Brain microvascular endothelial cell (primary cell): ENCODE measurements at regions not wholly inside any gene's neighbourhood (a gene's known extent, or its start where the extent isn't known, plus 50 kb on each side); places are given as distances from the start of the nearest gene placed in this dataset.
"Not testable (repeated sequence)": the region's sequence is repeated elsewhere in the genome, so short reads cannot be mapped to it uniquely, and the experiment has no call there.

ENCODE experiments used
- DNase-seq: peaks from one replicate; pipeline ENCODE4 v3.0.0-alpha.2; 2020
- H3K27ac ChIP-seq: fragments of 250-450 bp; sonication (Bioruptor Pico); 2 replicates; pipeline ENCODE4 v1.5.1; 2020; ENCODE audit warnings: mild to moderate bottlenecking, moderate library complexity
- H3K27me3 ChIP-seq: fragments of 250-450 bp; sonication (Bioruptor Pico); replicated peaks from 2 replicates; pipeline ENCODE4 v1.5.1; 2020; ENCODE audit warnings: mild to moderate bottlenecking
- H3K36me3 ChIP-seq: fragments of 250-450 bp; sonication (Bioruptor Pico); replicated peaks from 2 replicates; pipeline ENCODE4 v1.5.1; 2020; ENCODE audit warnings: mild to moderate bottlenecking
- H3K4me3 ChIP-seq: 2 replicates; pipeline ENCODE4 v1.5.1; 2011; ENCODE audit warnings: low read depth, mild to moderate bottlenecking, control low read depth, low read length, moderate library complexity
- in situ Hi-C: cut with HindIII; loops from 2 replicates; pipeline ENCODE4 v1.10.0; 2017; ENCODE audit warnings: low sequenced_read_pairs, low pct_ligation_motif_present
- TF ChIP-seq, protein P1 (sequence below): IDR thresholded peaks from 2 replicates; pipeline ENCODE4 v1.5.1; 2011; ENCODE audit warnings: low read depth, mild to moderate bottlenecking, moderate library complexity, low read length, control low read depth, inconsistent platforms; ENCODE audit errors: missing control alignments

DNA sequence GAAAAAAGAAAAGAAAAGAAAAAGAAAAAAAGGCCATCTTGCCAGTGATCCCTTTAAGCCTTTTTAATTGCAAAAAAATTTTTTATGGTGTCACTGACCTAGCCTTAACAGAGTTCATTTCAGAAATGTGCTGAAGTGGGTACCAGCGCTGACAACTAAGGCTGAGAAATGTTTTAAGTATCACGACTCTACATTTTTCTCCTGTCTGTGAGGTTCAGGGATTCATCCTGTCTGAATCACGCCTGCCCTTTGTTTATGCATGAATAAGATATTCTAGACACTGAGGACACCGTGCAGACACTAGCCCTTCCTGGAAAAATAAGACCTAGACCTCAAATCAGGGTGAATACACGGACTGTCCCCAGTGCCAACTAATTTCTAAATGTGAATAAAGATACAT lies 154.4 kb upstream of the NOCT start:
- Histone ChIP-seq H3K27ac (peak overlapping the region; percentile 40), H3K27me3 (no peaks in the 10 kb centered on the region), H3K36me3 (no peaks in the 10 kb centered on the region), H3K4me3 (no peak overlapping the region)
- TF ChIP-seq, protein P1, sequence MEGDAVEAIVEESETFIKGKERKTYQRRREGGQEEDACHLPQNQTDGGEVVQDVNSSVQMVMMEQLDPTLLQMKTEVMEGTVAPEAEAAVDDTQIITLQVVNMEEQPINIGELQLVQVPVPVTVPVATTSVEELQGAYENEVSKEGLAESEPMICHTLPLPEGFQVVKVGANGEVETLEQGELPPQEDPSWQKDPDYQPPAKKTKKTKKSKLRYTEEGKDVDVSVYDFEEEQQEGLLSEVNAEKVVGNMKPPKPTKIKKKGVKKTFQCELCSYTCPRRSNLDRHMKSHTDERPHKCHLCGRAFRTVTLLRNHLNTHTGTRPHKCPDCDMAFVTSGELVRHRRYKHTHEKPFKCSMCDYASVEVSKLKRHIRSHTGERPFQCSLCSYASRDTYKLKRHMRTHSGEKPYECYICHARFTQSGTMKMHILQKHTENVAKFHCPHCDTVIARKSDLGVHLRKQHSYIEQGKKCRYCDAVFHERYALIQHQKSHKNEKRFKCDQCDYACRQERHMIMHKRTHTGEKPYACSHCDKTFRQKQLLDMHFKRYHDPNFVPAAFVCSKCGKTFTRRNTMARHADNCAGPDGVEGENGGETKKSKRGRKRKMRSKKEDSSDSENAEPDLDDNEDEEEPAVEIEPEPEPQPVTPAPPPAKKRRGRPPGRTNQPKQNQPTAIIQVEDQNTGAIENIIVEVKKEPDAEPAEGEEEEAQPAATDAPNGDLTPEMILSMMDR = no peak
- peak; percentile 83 for DNase-seq
- in situ Hi-C loops = no loop called here

DNA sequence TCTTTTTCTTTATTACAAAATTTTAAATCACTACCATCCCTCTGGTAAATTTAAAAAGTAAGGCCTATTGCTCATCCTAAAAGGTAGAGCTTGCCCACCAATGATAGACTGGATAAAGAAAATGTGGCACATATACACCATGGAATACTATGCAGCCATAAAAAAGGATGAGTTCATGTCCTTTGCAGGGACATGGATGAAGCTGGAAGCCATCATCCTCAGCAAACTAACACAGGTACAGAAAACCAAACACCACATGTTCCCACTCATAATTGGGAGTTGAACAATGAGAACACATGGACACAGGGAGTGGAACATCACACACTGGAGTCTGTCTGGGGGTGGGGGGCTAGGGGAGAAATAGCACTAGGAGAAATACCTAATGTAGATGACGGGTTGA lies 155.2 kb upstream of the NOCT start:
- DNase-seq, H3K27ac ChIP-seq, H3K27me3 ChIP-seq, H3K4me3 ChIP-seq, in situ Hi-C loops, H3K36me3 ChIP-seq: not testable (repeated sequence)

- H3K27ac ChIP-seq = no peak overlapping the region
- H3K27me3 ChIP-seq = no peaks in the 10 kb centered on the region
- no peak for DNase-seq
- H3K36me3 ChIP-seq = no peaks in the 10 kb centered on the region
- TF ChIP-seq, protein P1 = no peak
- H3K4me3 ChIP-seq = no peak overlapping the region
- in situ Hi-C loops = no loop called here
These were observed 156.3 kb upstream of the NOCT start for GRCh38 chr4:138859254-138859653.

DNA sequence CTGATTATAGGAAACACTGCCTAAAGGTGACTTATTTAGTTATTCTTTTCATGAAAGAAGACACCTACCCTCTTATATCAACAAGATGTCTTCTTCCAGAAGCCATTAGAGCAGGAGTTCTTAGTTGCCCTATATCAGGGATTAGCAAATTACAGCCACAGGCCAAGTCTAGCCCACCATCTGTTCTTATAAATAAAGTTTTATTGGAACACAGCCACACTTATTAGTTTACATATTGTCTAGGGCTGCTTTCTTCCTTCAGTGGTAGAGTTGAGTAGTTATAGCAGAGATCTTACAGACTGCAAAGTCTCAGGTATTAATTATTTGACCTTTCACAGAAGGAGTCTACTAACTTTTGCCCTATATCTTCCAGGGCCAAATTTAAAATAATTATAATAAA lies 157.2 kb upstream of the NOCT start:
- no peaks in the 10 kb centered on the region for H3K36me3 ChIP-seq
- in situ Hi-C loops = no loop called here
- TF ChIP-seq, protein P1 = no peak
- H3K27me3 ChIP-seq = no peaks in the 10 kb centered on the region
- no peak for DNase-seq
- H3K4me3 ChIP-seq = no peak overlapping the region
- no peak overlapping the region for H3K27ac ChIP-seq

DNA sequence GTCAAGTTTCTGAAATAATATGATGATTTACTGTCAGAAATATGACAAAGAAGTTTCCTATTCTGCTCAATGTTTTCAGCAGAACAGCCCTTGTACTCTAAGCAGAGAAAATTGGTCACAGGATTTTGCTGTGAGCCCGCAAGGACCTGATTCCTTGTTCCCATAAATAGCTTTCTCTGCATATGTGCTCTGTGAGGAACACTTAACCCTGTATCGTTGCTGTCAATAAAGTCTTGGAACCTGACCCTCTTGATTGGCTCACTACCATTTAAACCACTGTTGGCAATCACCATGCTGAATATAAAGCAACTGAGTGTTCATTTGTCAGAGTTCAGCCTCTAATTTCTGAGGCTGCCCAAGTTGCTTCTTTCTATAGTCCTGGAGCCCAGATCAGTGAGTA lies 158.2 kb upstream of the NOCT start:
- no peak overlapping the region for H3K27ac ChIP-seq
- TF ChIP-seq, protein P1 = no peak
- in situ Hi-C loops = no loop called here
- no peaks in the 10 kb centered on the region for H3K27me3 ChIP-seq
- no peaks in the 10 kb centered on the region for H3K36me3 ChIP-seq
- no peak for DNase-seq
- no peak overlapping the region for H3K4me3 ChIP-seq

GRCh38 chr4:138852681-138853080 lies 162.9 kb upstream of the NOCT start:
- Histone ChIP-seq H3K4me3 (no peak overlapping the region), H3K27ac (no peak overlapping the region), H3K27me3 (no peaks in the 10 kb centered on the region), H3K36me3 (no peaks in the 10 kb centered on the region)
- in situ Hi-C loops = no loop called here
- no peak for DNase-seq
- TF ChIP-seq, protein P1 = no peak
